ENCODE measurements at regions not wholly inside any gene's neighbourhood (a gene's known extent, or its start where the extent isn't known, plus 50 kb on each side); places are given as distances from the start of the nearest gene placed in this dataset.

- BruUV-seq (replicated peaks): no TSS peak
- dilution Hi-C loops (cut with HindIII; ENCODE audit: low sequenced_read_pairs, unreplicated experiment): no loop called here
- H3K36me3 ChIP-seq (ENCODE audit: control insufficient read depth, insufficient read depth, low read length): no peaks in the 10 kb centered on the region
- CTCF ChIA-PET: no interaction called here
- H3K4me2 ChIP-seq (ENCODE audit: low read depth, low read length): no peak overlapping the region
- no peak overlapping the region for H2BK120ac ChIP-seq (ENCODE audit: low read depth, low read length)
- no peaks in the 10 kb centered on the region for H3K79me1 ChIP-seq (ENCODE audit: low read depth in 1 of 2, low read length in 2 of 2)
- intact Hi-C loops (cut with micrococcal nuclease): no loop called here
- TF ChIP-seq, protein P1, sequence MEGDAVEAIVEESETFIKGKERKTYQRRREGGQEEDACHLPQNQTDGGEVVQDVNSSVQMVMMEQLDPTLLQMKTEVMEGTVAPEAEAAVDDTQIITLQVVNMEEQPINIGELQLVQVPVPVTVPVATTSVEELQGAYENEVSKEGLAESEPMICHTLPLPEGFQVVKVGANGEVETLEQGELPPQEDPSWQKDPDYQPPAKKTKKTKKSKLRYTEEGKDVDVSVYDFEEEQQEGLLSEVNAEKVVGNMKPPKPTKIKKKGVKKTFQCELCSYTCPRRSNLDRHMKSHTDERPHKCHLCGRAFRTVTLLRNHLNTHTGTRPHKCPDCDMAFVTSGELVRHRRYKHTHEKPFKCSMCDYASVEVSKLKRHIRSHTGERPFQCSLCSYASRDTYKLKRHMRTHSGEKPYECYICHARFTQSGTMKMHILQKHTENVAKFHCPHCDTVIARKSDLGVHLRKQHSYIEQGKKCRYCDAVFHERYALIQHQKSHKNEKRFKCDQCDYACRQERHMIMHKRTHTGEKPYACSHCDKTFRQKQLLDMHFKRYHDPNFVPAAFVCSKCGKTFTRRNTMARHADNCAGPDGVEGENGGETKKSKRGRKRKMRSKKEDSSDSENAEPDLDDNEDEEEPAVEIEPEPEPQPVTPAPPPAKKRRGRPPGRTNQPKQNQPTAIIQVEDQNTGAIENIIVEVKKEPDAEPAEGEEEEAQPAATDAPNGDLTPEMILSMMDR (conservative IDR thresholded peaks at IDR 0.05; ENCODE audit: low read depth, low read length): no peak
- TF ChIP-seq CHD1 (IDR thresholded peaks at IDR 0.05; ENCODE audit: low read depth, low read length) (no peak), BHLHE40 (IDR thresholded peaks at IDR 0.05; ENCODE audit: low read depth, low read length) (no peak), MXI1 (IDR thresholded peaks at IDR 0.05; ENCODE audit: borderline replicate concordance, low read depth, low read length) (no peak), RCOR1 (IDR thresholded peaks at IDR 0.05; ENCODE audit: insufficient replicate concordance, low read length) (no peak), RAD21 (IDR thresholded peaks at IDR 0.05; ENCODE audit: low read length) (no peak), POLR2A (IDR thresholded peaks at IDR 0.05; ENCODE audit: low read depth, low read length) (no peak)
- H2BK15ac ChIP-seq (ENCODE audit: low read depth, low read length): no peak overlapping the region
- no peak overlapping the region for H3K9ac ChIP-seq (ENCODE audit: low read depth, low read length)
- no peaks in the 10 kb centered on the region for H4K20me1 ChIP-seq (ENCODE audit: insufficient read depth, low read length)
- no peak overlapping the region for H3K4ac ChIP-seq (ENCODE audit: low read depth, low read length)
- no peak overlapping the region for H4K5ac ChIP-seq (ENCODE audit: low read depth, low read length)
- peak overlapping the region; percentile 27 for H2BK5ac ChIP-seq (ENCODE audit: low read depth, low read length, poor library complexity, severe bottlenecking)
- no peaks in the 10 kb centered on the region for H3K9me1 ChIP-seq (ENCODE audit: insufficient read depth, low read length)
- WGBS, 2 experiments (ENCODE audit: extremely low coverage in 2 of 2, insufficient read length in 1 of 2): no CpG with 5 or more reads among the region's 2 CpGs
- H4K8ac ChIP-seq (ENCODE audit: low read depth in 2 of 2, low read length in 2 of 2): no peak overlapping the region
- no peak overlapping the region for H3K14ac ChIP-seq (replicated peaks; ENCODE audit: low read depth, low read length)
- H3K27me3 ChIP-seq (ENCODE audit: control insufficient read depth, insufficient read depth, low read length): no peaks in the 10 kb centered on the region
- no peak for ATAC-seq (ENCODE audit: low read depth)
- no peak overlapping the region for H2AFZ ChIP-seq (replicated peaks; ENCODE audit: low read length, poor library complexity)
- H2BK20ac ChIP-seq (ENCODE audit: low read depth, low read length): no peak overlapping the region
- H3K18ac ChIP-seq (ENCODE audit: low read depth, low read length): peak overlapping the region; percentile 46; the same call in 1 of the 2 replicates
- H3K4me3 ChIP-seq (ENCODE audit: insufficient read depth, low read depth, low read length): no peak overlapping the region
- H3K27ac ChIP-seq (ENCODE audit: insufficient read depth, low read length): no peak overlapping the region
- H3K23ac ChIP-seq (ENCODE audit: low read depth, low read length): no peak overlapping the region
- H2AK5ac ChIP-seq (ENCODE audit: low read depth, low read length): no peak overlapping the region
- H3K4me1 ChIP-seq (ENCODE audit: control insufficient read depth, insufficient read depth, low read length): peaks cover 12% of the 10 kb centered on the region
- H3K9me3 ChIP-seq (ENCODE audit: control insufficient read depth, insufficient read depth, low read length): no peaks in the 10 kb centered on the region
- H2AK9ac ChIP-seq (replicated peaks; ENCODE audit: low read depth, low read length, poor library complexity): no peak overlapping the region
- DNase-seq: no peak
- no peak overlapping the region for H3K56ac ChIP-seq (ENCODE audit: extremely low read depth, insufficient read depth, low read length)
- no peak overlapping the region; the same call in 1 of the 2 replicates for H4K91ac ChIP-seq (ENCODE audit: insufficient read depth, low read depth, low read length)
- POLR2A ChIA-PET (ENCODE audit: unreplicated experiment): no interaction called here
- in situ Hi-C loops (cut with MboI; ENCODE audit: low sequenced_read_pairs): no loop called here
Observed at GRCh38 chr11:128250482-128250881, 336.9 kb downstream of the ETS1 start.
